ENCODE measurements at regions not wholly inside any gene's neighbourhood (a gene's known extent, or its start where the extent isn't known, plus 50 kb on each side); places are given as distances from the start of the nearest gene placed in this dataset.

DNA sequence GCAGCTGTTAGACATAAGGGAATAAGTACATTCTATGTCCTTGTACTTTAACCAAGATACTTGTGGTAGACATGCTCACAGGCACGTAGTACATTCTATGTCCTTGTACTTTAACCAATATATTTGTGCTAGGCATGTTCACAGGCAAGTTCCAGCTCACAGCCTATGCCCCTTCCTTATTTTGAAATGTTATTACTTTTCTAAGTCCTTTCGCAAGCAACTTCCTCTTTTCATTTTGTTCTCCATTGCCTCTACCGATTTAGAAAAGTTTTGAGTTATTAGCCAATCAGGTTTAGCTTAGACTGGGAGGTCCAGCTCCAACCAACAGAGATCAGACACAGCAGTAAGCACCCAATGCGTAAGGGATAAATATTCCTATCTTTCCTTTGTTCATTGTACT is 60.1 kb upstream of the NUDT7 start:
- DNase-seq (ENCODE audit: low read depth): no peak

DNA sequence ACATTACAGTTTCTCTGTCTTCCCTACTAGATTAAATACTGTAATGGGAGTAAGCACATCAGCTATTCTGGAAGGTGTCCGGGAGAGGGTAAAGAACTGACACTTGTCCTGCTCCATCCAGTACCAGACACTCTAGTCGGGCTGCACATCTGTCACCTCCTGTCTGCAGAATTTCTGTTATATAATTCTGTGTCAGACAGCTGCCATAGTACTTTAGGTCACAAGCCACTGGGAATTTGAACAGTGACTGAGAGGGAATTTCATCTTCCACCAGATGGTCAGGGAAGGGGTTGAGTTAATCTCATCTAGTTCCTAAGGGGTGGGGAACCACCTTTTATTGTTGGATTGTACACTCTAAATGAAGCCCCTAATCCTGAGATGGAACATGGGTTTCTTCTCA is 58.6 kb upstream of the NUDT7 start:
- no peak for DNase-seq (ENCODE audit: low read depth)

DNA sequence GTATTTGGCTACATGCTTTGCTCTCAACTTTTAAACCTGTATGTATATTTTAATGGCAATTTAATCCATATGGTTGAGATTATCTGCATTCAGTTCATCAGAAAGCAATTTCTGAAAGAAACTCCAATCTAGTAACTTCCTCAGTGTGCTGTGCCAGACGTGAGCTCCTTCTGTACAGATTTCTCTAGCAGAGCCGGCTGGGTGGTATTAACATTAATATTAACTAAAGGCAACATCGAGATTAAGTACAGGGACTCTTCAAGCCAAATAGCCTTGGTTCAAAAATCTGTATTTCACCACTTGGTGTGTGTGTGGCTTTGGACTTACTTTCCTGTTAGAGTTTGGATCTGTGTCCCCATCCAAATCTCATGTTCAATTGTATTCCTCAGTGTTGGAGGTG is 55.5 kb upstream of the NUDT7 start:
- DNase-seq (ENCODE audit: low read depth): no peak

DNA sequence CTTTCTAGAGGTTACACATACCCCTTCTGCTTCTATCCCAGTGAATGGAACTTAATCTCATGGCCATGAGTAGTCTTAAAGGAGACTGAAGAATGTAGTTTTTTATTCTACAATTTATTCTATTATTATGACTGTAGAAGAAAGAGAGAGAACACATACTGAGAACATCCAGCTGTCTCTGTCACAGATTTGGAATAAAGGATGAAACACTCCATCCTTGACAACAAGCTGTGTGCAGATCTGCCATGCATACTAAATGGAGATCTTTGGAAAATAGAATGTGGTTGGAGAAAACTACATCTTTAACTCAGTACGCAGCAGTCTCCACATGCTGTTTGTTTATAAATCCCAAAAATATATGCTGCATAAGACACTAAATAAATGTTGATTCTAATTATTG is 54.1 kb upstream of the NUDT7 start:
- no peak for DNase-seq (ENCODE audit: low read depth)

DNA sequence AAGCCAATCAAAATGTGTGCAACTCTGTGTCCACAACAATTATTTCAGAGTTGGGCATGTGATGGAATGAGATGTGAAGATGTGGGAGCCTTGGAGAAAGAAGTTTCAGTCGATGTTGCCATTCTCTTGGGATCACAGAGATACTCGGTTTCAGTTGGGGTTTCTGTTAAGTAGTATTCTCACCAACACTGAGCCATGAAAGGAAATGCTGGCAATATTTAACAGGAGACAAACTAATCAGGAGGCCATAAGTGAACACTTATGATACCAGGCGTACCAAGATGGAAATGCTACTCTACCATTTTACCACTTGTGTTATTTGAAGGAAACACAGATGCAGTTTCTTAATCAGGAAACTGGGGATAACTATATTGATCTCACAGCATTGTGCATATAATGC is 53.3 kb upstream of the NUDT7 start:
- no peak for DNase-seq (ENCODE audit: low read depth)

All from fibroblast of gingiva (primary cell).